ENCODE measurements at regions not wholly inside any gene's neighbourhood (a gene's known extent, or its start where the extent isn't known, plus 50 kb on each side); places are given as distances from the start of the nearest gene placed in this dataset.
"Not testable (repeated sequence)": the region's sequence is repeated elsewhere in the genome, so short reads cannot be mapped to it uniquely, and the experiment has no call there.

- no peak overlapping the region for H3K4me3 ChIP-seq (replicated peaks; ENCODE audit: low read depth, low read length)
- no peak for DNase-seq (ENCODE audit: extremely low read depth, low read depth)
- TF ChIP-seq CTCF (IDR thresholded peaks at IDR 0.05; ENCODE audit: low read depth, low read length, missing control alignments): no peak
These were observed 374.6 kb downstream of the PTH2R start for GRCh38 chr2:208781166-208781565.

GRCh38 chr2:208782097-208782496 lies 375.5 kb downstream of the PTH2R start:
- no peak for DNase-seq (ENCODE audit: extremely low read depth, low read depth)
- no peak overlapping the region for H3K4me3 ChIP-seq (replicated peaks; ENCODE audit: low read depth, low read length)
- TF ChIP-seq CTCF (IDR thresholded peaks at IDR 0.05; ENCODE audit: low read depth, low read length, missing control alignments): no peak

- no peak for TF ChIP-seq CTCF (IDR thresholded peaks at IDR 0.05; ENCODE audit: low read depth, low read length, missing control alignments)
- H3K4me3 ChIP-seq (replicated peaks; ENCODE audit: low read depth, low read length): no peak overlapping the region
- no peak for DNase-seq (ENCODE audit: extremely low read depth, low read depth)
These were observed 376.6 kb downstream of the PTH2R start for GRCh38 chr2:208783184-208783583.

- not testable (repeated sequence) for DNase-seq (ENCODE audit: extremely low read depth, low read depth); H3K4me3 ChIP-seq (replicated peaks; ENCODE audit: low read depth, low read length)
These were observed 378.2 kb downstream of the PTH2R start for GRCh38 chr2:208784774-208785173.

- no peak for TF ChIP-seq CTCF (IDR thresholded peaks at IDR 0.05; ENCODE audit: low read depth, low read length, missing control alignments)
- no peak for DNase-seq (ENCODE audit: extremely low read depth, low read depth)
- no peak overlapping the region for H3K4me3 ChIP-seq (replicated peaks; ENCODE audit: low read depth, low read length)
These were observed 384.7 kb downstream of the PTH2R start for GRCh38 chr2:208791257-208791656.

GRCh38 chr2:208792766-208793165 lies 386.2 kb downstream of the PTH2R start:
- no peak for TF ChIP-seq CTCF (IDR thresholded peaks at IDR 0.05; ENCODE audit: low read depth, low read length, missing control alignments)
- DNase-seq (ENCODE audit: extremely low read depth, low read depth): no peak
- no peak overlapping the region for H3K4me3 ChIP-seq (replicated peaks; ENCODE audit: low read depth, low read length)

GRCh38 chr2:208793434-208793833 lies 386.8 kb downstream of the PTH2R start:
- DNase-seq (ENCODE audit: extremely low read depth, low read depth): no peak
- TF ChIP-seq CTCF (IDR thresholded peaks at IDR 0.05; ENCODE audit: low read depth, low read length, missing control alignments): no peak
- H3K4me3 ChIP-seq (replicated peaks; ENCODE audit: low read depth, low read length): no peak overlapping the region
